K562 (cell line): ENCODE measurements at regions not wholly inside any gene's neighbourhood (a gene's known extent, or its start where the extent isn't known, plus 50 kb on each side); places are given as distances from the start of the nearest gene placed in this dataset.

Source experiments
- ATF7 ChIP-seq: fragments of 450-650 bp; IDR thresholded peaks from 2 replicates; pipeline ENCODE4 v1.7.1; 2014; ENCODE audit warnings: mild to moderate bottlenecking, moderate library complexity
- CTCF ChIP-seq, 3 experiments: IDR thresholded peaks in 2 of 3; conservative IDR thresholded peaks in 1 of 3; 2 replicates each; pipeline ENCODE4 v1.5.1; 2011 to 2012; ENCODE audit warnings: low read length in 3 of 3, mild to moderate bottlenecking in 3 of 3, control low read depth in 2 of 3, improper control_type of control experiment in 1 of 3, inconsistent platforms in 1 of 3, low read depth in 1 of 3, mixed read lengths in 1 of 3, moderate library complexity in 1 of 3; ENCODE audit not compliant: insufficient read depth in 2 of 3
- E2F4 ChIP-seq: sonication (generic); formaldehyde crosslinking; IDR thresholded peaks from 2 replicates; pipeline ENCODE4 v1.8.0; 2022; ENCODE audit warnings: mild to moderate bottlenecking, low read depth, missing genetic modification reagents
- HMGXB4 ChIP-seq: sonication (generic); formaldehyde crosslinking; IDR thresholded peaks from 2 replicates; pipeline ENCODE4 v1.8.1; 2023; ENCODE audit warnings: mild to moderate bottlenecking, missing genetic modification reagents
- MYNN ChIP-seq, 2 experiments: sonication (generic); formaldehyde crosslinking in 1 of 2; IDR thresholded peaks; 2 replicates each; pipeline versions ENCODE4 v1.5.0 to v1.6.1; 2016 to 2020; ENCODE audit warnings: antibody characterized with exemption in 1 of 2, missing genetic modification reagents in 1 of 2
- POLR2A ChIP-seq: fragments of 450-650 bp; conservative IDR thresholded peaks from 2 replicates; pipeline ENCODE4 v1.6.1; 2016
- PRPF4 ChIP-seq: fragments of 200-400 bp; formaldehyde crosslinking; IDR thresholded peaks from one replicate; pipeline ENCODE4 v1.6.1; 2017; ENCODE audit warnings: low read length, low read depth, mild to moderate bottlenecking; ENCODE audit not compliant: insufficient read depth, poor library complexity, severe bottlenecking
- YY1 ChIP-seq, 3 experiments: IDR thresholded peaks; 2 replicates each; pipeline ENCODE4 v1.6.1; 2011; ENCODE audit warnings: low read length in 2 of 3, mild to moderate bottlenecking in 2 of 3, moderate library complexity in 2 of 3, borderline replicate concordance in 1 of 3, control low read depth in 1 of 3, low read depth in 1 of 3; ENCODE audit not compliant: insufficient read depth in 3 of 3, insufficient replicate concordance in 2 of 3, control insufficient read depth in 1 of 3, insufficient read length in 1 of 3; ENCODE audit errors: extremely low read depth in 1 of 3
- ZFP30 ChIP-seq: fragments of 250-450 bp; sonication (Bioruptor Pico); IDR thresholded peaks from 2 replicates; pipeline ENCODE4 v1.8.0; 2022; ENCODE audit warnings: moderate library complexity, mild to moderate bottlenecking, inconsistent platforms, borderline replicate concordance
- ZNF24 ChIP-seq: fragments of 450-650 bp; IDR thresholded peaks from 2 replicates; pipeline ENCODE4 v1.6.1; 2016

GRCh38 chr10:130709415-130709814 lies 573.2 kb downstream of the GLRX3 start:
- no peak for TF ChIP-seq ZNF24
- TF ChIP-seq YY1 (IDR thresholded peaks at IDR 0.05; ENCODE audit: borderline replicate concordance in 1 of 3, control insufficient read depth in 1 of 3, extremely low read depth in 1 of 3, insufficient read depth in 3 of 3, insufficient read length in 1 of 3, insufficient replicate concordance in 2 of 3, low read depth in 1 of 3, low read length in 2 of 3) = no peak
- no peak for TF ChIP-seq POLR2A
- no peak for TF ChIP-seq ZFP30 (CRISPR knock-in tag)
- TF ChIP-seq E2F4 = no peak
- TF ChIP-seq ATF7 = no peak
- TF ChIP-seq CTCF (IDR thresholded peaks at IDR 0.05 in 2 of 3, conservative IDR thresholded peaks at IDR 0.05 in 1 of 3; ENCODE audit: insufficient read depth in 2 of 3, low read depth in 1 of 3, low read length in 3 of 3) = no peak
- TF ChIP-seq PRPF4 = no peak
- TF ChIP-seq HMGXB4 = no peak
- no peak for TF ChIP-seq MYNN (IDR thresholded peaks at IDR 0.05)
- TF ChIP-seq MYNN (CRISPR knock-in tag; IDR thresholded peaks at IDR 0.05) = no peak
